ENCODE measurements at regions not wholly inside any gene's neighbourhood (a gene's known extent, or its start where the extent isn't known, plus 50 kb on each side); places are given as distances from the start of the nearest gene placed in this dataset.

DNA sequence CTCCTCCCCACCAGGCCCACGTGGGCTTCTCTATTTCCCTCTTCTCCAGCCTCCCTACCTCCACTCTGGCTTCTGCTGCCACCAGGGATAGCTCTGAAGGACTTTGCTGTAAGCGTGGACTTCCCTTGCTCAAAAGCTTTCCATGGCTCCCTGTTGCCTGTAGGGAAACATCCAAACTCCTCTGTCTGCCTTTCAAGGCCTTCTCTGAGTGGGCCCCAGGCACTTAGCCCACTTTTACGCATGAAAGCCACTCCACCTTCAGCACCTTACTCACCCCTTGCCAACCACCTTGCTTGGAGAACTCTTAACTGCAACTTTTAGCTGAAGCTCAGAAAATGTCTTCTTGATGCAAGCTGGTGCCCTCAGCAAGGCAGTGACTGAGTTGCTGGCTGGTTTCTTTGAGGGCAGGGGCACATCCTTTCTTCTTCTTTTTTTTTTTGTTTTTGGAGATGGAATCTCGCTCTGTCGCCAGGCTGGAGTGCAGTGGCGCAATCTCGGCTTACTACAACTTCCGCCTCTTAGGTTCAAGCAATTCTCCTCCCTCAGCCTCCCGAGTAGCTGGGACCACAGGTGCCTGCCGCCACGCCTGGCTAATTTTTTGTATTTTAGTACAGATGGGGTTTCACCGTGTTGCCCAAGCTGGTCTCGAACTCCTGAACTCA lies 52.0 kb upstream of the DLX4 start:
- no peaks in the 10 kb centered on the region for H3K4me1 ChIP-seq
- no peaks in the 10 kb centered on the region for H3K79me2 ChIP-seq
- no peaks in the 10 kb centered on the region for H3K9me3 ChIP-seq (ENCODE audit: control insufficient read depth, low read length)
- no peak overlapping the region for H2AFZ ChIP-seq
- no peaks in the 10 kb centered on the region for H3K36me3 ChIP-seq (ENCODE audit: control insufficient read depth, insufficient read depth, low read length)
- H3K9ac ChIP-seq = no peak overlapping the region
- H3K4me2 ChIP-seq (ENCODE audit: low read length) = no peak overlapping the region
- no peak overlapping the region for H3K27ac ChIP-seq
- TF ChIP-seq CTCF (IDR thresholded peaks at IDR 0.05) = no peak
- no peak overlapping the region for H3K4me3 ChIP-seq (ENCODE audit: low read depth, low read length)
- no peaks in the 10 kb centered on the region for H3K27me3 ChIP-seq (ENCODE audit: control insufficient read depth, insufficient read depth, low read length)

DNA sequence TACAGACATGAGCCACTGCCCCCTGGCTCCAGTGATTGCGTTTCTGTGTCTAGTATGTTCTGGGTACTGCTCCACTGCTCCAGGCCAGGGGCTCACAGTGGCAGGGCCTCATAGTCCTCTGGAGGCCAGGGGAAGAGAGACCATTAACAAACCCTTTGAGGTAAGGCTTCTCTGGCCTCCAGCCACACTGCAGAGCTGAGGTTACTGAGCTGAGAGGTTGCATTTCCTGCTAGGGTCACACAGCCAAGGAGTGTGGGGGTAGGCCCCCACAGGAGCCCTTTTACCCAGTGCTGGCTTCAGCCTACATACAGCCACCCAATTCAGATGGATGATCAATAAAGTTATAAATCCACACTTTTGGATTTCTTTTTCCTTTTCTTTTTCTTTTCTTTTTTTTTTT lies 50.4 kb upstream of the DLX4 start:
- no peaks in the 10 kb centered on the region for H3K9me3 ChIP-seq (ENCODE audit: control insufficient read depth, low read length)
- H3K27ac ChIP-seq = no peak overlapping the region
- no peak overlapping the region for H3K4me3 ChIP-seq (ENCODE audit: low read depth, low read length)
- H3K9ac ChIP-seq = no peak overlapping the region
- no peaks in the 10 kb centered on the region for H3K79me2 ChIP-seq
- no peak overlapping the region for H3K4me2 ChIP-seq (ENCODE audit: low read length)
- no peak for TF ChIP-seq CTCF (IDR thresholded peaks at IDR 0.05)
- no peaks in the 10 kb centered on the region for H3K27me3 ChIP-seq (ENCODE audit: control insufficient read depth, insufficient read depth, low read length)
- no peaks in the 10 kb centered on the region for H3K36me3 ChIP-seq (ENCODE audit: control insufficient read depth, insufficient read depth, low read length)
- no peaks in the 10 kb centered on the region for H3K4me1 ChIP-seq
- no peak overlapping the region for H2AFZ ChIP-seq
